HG03095 (cell line): ENCODE measurements at regions not wholly inside any gene's neighbourhood (a gene's known extent, or its start where the extent isn't known, plus 50 kb on each side); places are given as distances from the start of the nearest gene placed in this dataset.
A peak's percentile ranks its signal among the peaks of the same experiment; 100 is the strongest.

Experiments used
- ATAC-seq: cut with Tn5 transposase; IDR thresholded peaks from one replicate; pipeline ENCODE4 v1.9.1; 2021; ENCODE audit warnings: moderate library complexity; ENCODE audit not compliant: unreplicated experiment

GRCh38 chr5:56440871-56441740 is 208.0 kb upstream of the ANKRD55 start:
- no peak for ATAC-seq

- no peak for ATAC-seq
Observed at GRCh38 chr5:56434986-56435385, 201.9 kb upstream of the ANKRD55 start.

- no peak for ATAC-seq
Observed at GRCh38 chr5:56433039-56433617, 200.0 kb upstream of the ANKRD55 start.

GRCh38 chr5:56432321-56432720 is 199.2 kb upstream of the ANKRD55 start:
- ATAC-seq, result no peak

- no peak for ATAC-seq
Observed at GRCh38 chr5:56430422-56430821, 197.3 kb upstream of the ANKRD55 start.

- ATAC-seq, result no peak
Observed at GRCh38 chr5:56429110-56429561, 196.0 kb upstream of the ANKRD55 start.

GRCh38 chr5:56426693-56427092 is 193.6 kb upstream of the ANKRD55 start:
- no peak for ATAC-seq

- ATAC-seq, result no peak
Observed at GRCh38 chr5:56422076-56422762, 189.1 kb upstream of the ANKRD55 start.

- ATAC-seq, result no peak
Observed at GRCh38 chr5:56421246-56422075, 188.3 kb upstream of the ANKRD55 start.

- no peak for ATAC-seq
Observed at GRCh38 chr5:56420323-56420722, 187.2 kb upstream of the ANKRD55 start.

GRCh38 chr5:56419667-56420066 is 186.5 kb upstream of the ANKRD55 start:
- no peak for ATAC-seq

GRCh38 chr5:56415356-56415765 is 182.2 kb upstream of the ANKRD55 start:
- ATAC-seq, result peak; percentile 83

- ATAC-seq, result no peak
Observed at GRCh38 chr5:56414066-56414465, 180.9 kb upstream of the ANKRD55 start.

- ATAC-seq, result no peak
Observed at GRCh38 chr5:56413546-56413945, 180.4 kb upstream of the ANKRD55 start.

GRCh38 chr5:56412601-56413379 is 179.7 kb upstream of the ANKRD55 start:
- ATAC-seq, result peak; percentile 81

GRCh38 chr5:56410696-56411095 is 177.6 kb upstream of the ANKRD55 start:
- no peak for ATAC-seq

- ATAC-seq, result no peak
Observed at GRCh38 chr5:56409331-56410190, 176.4 kb upstream of the ANKRD55 start.

- ATAC-seq, result no peak
Observed at GRCh38 chr5:56406838-56407237, 173.7 kb upstream of the ANKRD55 start.

GRCh38 chr5:56406221-56406620 is 173.1 kb upstream of the ANKRD55 start:
- ATAC-seq, result no peak
